ENCODE measurements at regions not wholly inside any gene's neighbourhood (a gene's known extent, or its start where the extent isn't known, plus 50 kb on each side); places are given as distances from the start of the nearest gene placed in this dataset.
"Not testable (repeated sequence)": the region's sequence is repeated elsewhere in the genome, so short reads cannot be mapped to it uniquely, and the experiment has no call there.

- no peak for DNase-seq (ENCODE audit: low spot score)
Observed at GRCh38 chr3:87873136-87873535, 185.7 kb downstream of the CGGBP1 start.

DNA sequence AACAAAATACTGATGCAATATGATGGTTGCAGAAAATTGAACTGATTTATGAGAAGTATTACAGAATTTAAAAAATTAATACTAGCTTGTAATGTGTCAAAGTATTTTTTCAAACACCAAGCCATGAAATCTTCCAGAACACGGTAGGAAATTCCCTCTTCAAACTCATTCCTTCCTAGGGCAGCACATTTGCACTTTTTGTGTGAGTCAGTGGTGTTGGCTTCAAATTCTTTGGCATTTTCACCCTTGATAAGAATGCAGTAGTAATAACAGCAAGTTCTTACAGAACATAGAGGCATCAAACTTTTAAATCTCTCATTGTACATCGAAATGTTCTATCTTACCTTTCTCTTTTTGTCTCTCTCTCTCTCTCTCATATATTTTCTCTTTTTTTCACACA is 191.8 kb downstream of the CGGBP1 start:
- DNase-seq (ENCODE audit: low spot score) = no peak

DNA sequence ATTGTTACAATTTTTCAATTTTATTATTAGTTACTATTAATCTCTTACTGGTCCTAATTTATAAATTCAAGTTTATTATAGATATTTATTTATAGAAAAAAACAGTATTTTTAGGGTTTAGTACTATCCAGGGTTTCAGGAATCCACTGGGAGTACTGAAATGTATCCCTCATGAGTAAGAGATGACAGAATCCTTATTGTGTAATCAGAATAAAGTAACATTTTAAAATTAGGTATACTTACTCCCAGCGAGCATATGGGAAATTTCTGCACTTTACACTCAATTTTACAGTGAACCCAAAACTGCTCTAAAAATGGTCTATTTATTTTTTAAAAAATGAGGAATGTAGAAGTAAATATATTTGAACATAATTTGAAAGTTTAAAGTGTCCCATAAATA is 202.7 kb downstream of the CGGBP1 start:
- no peak for DNase-seq (ENCODE audit: low spot score)

- DNase-seq (ENCODE audit: low spot score) = no peak
Observed at GRCh38 chr3:87855616-87856015, 203.2 kb downstream of the CGGBP1 start.

GRCh38 chr3:87855211-87855610 is 203.6 kb downstream of the CGGBP1 start:
- no peak for DNase-seq (ENCODE audit: low spot score)

DNA sequence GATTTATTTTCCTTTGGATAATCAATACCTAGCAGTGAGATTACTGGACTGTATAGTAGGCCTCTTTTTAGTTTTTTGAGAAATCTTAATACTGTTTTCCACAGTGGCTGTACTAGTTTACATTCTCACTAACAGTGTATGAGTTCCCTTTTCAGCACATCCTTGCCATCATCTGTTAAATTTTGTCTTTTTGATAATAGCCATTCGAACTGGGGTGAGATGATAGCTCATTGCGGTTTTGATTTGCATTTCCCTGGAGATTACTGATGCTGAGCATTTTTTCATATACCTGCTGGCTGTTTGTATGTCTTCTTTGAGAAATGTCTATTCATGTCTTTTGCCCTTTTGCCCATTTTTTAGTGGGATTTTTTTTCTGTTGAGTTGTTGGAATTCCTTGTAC is 210.8 kb downstream of the CGGBP1 start:
- DNase-seq (ENCODE audit: low spot score) = no peak

GRCh38 chr3:87837076-87837475 is 221.7 kb downstream of the CGGBP1 start:
- no peak for DNase-seq (ENCODE audit: low spot score)

GRCh38 chr3:87836026-87836425 is 222.8 kb downstream of the CGGBP1 start:
- DNase-seq (ENCODE audit: low spot score) = no peak

DNA sequence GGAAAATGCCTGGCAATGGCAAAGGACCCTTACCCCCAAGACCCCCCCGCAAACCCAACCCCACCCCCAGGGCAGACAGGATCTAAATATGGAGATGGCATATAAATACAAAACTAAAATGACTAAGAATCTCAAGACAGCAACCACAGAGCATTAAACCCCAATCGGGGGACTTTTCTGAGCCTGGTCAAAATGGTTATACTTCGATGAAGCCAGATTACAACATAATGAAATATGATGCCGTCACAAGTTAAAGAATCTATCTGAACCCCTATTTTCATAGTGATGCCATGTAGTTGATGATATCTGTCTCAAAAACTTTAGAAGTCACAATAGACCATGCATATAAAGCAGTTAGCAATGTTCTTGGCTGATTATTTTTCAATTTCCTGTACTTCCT is 223.6 kb downstream of the CGGBP1 start:
- DNase-seq (ENCODE audit: low spot score) = no peak

DNA sequence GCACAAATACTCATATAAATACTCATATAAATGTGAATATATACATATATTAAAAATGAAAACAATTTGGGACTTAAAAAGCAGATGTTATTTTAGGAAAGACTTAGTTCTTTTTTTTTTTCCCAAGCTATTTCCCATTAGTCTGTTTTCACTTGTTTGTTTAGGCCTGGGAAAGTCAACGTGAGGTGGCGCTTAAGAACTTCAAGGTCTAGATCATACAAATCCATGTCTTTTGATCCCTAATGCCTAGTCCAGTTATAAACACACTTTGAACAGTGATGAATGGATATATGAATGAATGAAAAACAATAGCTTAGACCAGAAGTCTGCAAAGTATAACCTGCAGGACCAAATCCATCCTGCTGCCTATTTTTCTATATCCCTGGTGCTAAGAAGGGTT is 224.5 kb downstream of the CGGBP1 start:
- DNase-seq (ENCODE audit: low spot score) = no peak

- no peak for DNase-seq (ENCODE audit: low spot score)
Observed at GRCh38 chr3:87833039-87833377, 225.8 kb downstream of the CGGBP1 start.

DNA sequence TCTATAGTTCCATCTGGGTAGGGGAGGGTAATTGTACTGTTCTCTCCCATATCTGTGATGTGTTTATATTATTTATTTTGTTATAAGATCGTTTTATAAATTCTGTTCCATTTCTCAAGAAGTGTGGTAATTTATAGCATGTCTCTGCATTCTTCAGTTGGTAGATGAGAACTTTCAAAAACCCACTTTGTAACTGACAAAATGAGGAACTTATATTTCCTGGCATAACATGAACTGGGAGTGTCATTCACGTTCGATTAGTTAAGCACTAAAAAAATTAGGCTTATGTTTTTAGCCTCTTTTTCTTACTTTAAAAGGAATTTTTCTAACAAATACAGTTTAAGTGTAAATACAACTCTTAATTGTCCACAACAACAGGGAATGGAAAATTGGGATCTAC is 230.8 kb downstream of the CGGBP1 start:
- DNase-seq (ENCODE audit: low spot score) = no peak

- no peak for DNase-seq (ENCODE audit: low spot score)
Observed at GRCh38 chr3:87822563-87822962, 236.2 kb downstream of the CGGBP1 start.

- not testable (repeated sequence) for DNase-seq (ENCODE audit: low spot score)
Observed at GRCh38 chr3:87813503-87813902, 245.3 kb downstream of the CGGBP1 start.

- no peak for DNase-seq (ENCODE audit: low spot score)
Observed at GRCh38 chr3:87811953-87812352, 246.9 kb downstream of the CGGBP1 start.

- DNase-seq (ENCODE audit: low spot score) = no peak
Observed at GRCh38 chr3:87810452-87811016, 248.3 kb downstream of the CGGBP1 start.

GRCh38 chr3:87805670-87806069 is 253.1 kb downstream of the CGGBP1 start:
- DNase-seq (ENCODE audit: low spot score) = no peak

- DNase-seq (ENCODE audit: low spot score) = no peak
Observed at GRCh38 chr3:87801409-87801808, 257.4 kb downstream of the CGGBP1 start.

DNA sequence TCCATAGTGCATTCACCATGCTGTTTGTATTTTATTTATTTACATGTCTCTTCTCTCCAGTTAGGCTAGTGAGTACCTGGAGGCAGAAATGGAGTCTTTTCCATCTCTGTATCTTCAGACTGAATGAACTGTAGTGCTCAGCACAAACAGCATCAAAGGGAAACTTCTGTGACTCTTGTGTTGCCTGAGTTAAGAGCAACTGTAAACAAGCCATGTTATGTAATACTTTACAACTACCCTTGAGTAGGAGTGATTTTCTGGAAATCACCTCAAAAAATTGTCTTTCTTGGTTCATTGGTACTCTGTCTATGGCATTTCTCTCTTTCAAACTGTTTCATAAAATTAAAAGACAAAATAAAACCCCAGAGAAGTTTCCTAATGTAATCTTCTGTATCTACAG is 258.3 kb downstream of the CGGBP1 start:
- DNase-seq (ENCODE audit: low spot score) = no peak

DNA sequence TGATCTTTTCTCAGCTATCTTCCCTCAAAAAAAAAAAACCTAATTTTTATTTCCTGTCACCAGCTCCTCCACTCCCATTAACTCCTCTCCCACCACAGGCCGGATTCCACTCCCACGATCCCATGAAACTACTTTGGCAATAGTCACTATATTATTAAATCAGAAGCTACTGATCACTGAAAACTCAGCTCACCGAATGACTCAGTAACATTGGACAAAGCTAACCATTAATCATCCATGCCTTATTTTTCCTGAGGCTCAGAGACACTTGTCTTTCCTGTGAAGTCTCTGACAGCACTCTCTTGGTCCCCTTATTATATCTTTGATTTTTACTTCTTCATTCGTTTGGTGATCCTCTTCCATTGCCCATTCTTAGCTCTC is 260.2 kb downstream of the CGGBP1 start:
- DNase-seq (ENCODE audit: low spot score) = no peak

DNA sequence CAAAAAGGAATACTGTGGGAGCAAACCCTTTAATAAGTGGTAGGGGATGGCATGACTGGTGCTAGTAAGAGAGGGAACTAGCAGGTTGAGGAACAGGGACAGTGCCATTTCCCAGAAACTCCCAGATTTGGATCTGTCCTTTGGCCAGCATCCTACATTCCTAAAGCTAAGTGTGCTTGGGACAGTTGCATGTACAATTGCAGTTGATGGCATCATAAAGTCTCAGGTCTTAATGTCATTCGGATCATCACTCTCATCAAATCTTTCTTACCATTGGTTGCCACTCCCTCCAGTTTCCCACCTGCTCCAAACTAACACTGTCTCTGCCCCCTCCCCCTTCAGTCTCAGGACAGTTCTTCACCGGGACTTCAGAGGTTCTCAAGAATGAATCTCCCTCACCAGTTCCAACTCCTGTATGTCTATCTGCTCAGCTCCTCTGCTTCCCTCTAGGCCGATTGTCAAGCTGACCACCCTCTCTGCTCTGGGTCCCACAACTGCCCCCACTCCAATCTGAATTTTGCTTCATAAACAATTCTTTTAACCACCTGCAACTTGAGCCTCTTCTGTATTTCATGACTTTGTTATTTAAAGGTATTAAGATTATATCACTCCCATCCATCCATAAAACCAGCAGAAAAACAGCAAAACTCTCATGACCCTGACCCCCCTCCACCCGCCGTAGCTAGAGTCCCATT is 260.8 kb downstream of the CGGBP1 start:
- no peak for DNase-seq (ENCODE audit: low spot score)

GRCh38 chr3:87796843-87797185 is 262.0 kb downstream of the CGGBP1 start:
- DNase-seq (ENCODE audit: low spot score) = no peak

DNA sequence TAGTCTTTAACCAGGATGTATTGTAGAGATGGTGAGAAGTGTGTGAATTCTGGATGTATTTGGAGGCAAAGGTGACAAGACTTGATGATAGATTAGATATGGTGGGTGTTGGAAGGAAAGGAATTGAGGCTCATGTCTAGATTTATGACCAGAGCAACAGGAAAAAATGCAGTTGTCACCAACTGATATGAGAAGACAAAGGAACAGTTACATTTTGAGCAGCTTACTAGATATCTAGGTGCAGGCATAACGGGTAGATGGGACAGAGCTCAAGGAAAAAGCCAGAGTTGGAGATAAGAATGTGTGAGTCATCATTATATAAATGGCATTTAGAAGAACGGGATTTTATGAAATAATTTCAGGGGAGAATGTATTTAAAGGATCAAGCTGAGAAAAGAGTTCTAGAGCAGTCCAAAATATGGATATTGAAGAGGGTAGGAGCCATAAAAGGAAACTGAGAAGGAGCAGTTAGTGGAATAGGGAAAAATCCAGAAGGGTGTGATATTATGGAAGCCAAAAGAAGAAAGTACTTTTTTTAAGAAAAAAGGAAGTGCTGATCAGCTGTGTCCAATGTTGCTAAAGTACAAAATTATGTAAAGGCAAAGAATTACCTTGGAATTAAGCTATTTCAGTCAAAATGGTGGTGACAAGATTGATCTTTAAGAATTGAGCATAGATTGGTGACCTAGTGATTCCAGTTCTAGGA is 262.5 kb downstream of the CGGBP1 start:
- no peak for DNase-seq (ENCODE audit: low spot score)

DNA sequence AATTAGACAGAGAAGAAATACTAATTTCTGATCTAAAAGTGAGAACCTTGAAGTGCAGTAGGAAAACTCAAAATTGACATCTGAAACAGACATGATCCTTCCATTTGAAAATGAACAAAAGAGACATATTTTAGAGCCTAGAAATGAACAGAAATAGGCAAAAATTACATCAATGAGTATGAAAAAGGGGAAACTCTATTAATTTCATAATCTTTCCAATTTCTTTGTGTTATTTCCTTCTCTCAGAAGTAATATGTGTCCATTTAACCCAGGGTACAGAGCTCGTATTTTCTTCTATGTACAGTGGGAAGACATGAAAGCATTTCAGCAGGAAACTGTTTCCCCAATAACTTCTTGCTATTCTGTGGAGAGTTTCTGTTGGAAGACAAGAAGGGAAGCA is 263.1 kb downstream of the CGGBP1 start:
- DNase-seq (ENCODE audit: low spot score) = no peak
